GM12878 (cell line): ENCODE measurements at regions not wholly inside any gene's neighbourhood (a gene's known extent, or its start where the extent isn't known, plus 50 kb on each side); places are given as distances from the start of the nearest gene placed in this dataset.

Experiments used
- ATAC-seq: fragments of 200-7000 bp; cut with Tn5 transposase; 3 replicates; pipeline ENCODE4 v1.9.1; 2020; ENCODE audit warnings: mild to moderate bottlenecking, moderate library complexity
- BruUV-seq: library from RNA; stranded (reverse); fragments of 400-500 nt; replicated peaks from 2 replicates; lab custom pipeline; 2021; lab: Mats Ljungman, UMichigan
- CTCF ChIA-PET: fragments of 300-600 bp; sonication (Branson Sonifier 250); formaldehyde crosslinking; extraction: SDS; loops from one replicate; lab custom pipeline; 2021; ENCODE audit warnings: inconsistent platforms; lab: Yijun Ruan, JAX
- POLR2A ChIA-PET: fragments of 350-600 bp; formaldehyde crosslinking; extraction: SDS; loops from one replicate; lab custom pipeline; 2021; ENCODE audit warnings: inconsistent platforms; lab: Charles Lee
- RAD21 ChIA-PET: fragments of 300-600 bp; sonication (Branson Sonifier 250); formaldehyde crosslinking; loops from one replicate; lab custom pipeline; 2023; ENCODE audit warnings: antibody characterized with exemption; ENCODE audit not compliant: unreplicated experiment; lab: Charles Lee
- SMC1A ChIA-PET: fragments of 300-600 bp; sonication (Branson Sonifier 250); formaldehyde crosslinking; loops from one replicate; lab custom pipeline; 2023; ENCODE audit not compliant: unreplicated experiment, uncharacterized antibody; lab: Charles Lee
- DNase-seq: peaks from one replicate; pipeline ENCODE4 v3.0.0-alpha.2; 2011; ENCODE audit warnings: low read depth, low spot score
- FAIRE-seq: peaks from 3 replicates; lab custom pipeline; 2011; peaks lifted over from hg19 to GRCh38; lab: Jason Lieb, UNC
- H2AFZ ChIP-seq: 2 replicates; pipeline ENCODE4 v1.6.0; 2011; ENCODE audit warnings: low read depth, low read length, control low read depth; ENCODE audit not compliant: control insufficient read depth
- H3K27ac ChIP-seq: 2 replicates; pipeline ENCODE4 v1.5.1; 2011; ENCODE audit warnings: control low read depth; ENCODE audit not compliant: control insufficient read depth, insufficient read depth
- H3K27me3 ChIP-seq, 2 experiments: replicated peaks in 1 of 2; 2 replicates each; pipeline versions ENCODE4 v1.6.0 to v1.6.1; 2011; ENCODE audit warnings: low read length in 1 of 2; ENCODE audit not compliant: control insufficient read depth in 2 of 2, insufficient read depth in 2 of 2
- H3K36me3 ChIP-seq, 2 experiments: 2 replicates each; pipeline ENCODE4 v1.5.1; 2011; ENCODE audit warnings: low read length in 1 of 2; ENCODE audit not compliant: control insufficient read depth in 2 of 2, insufficient read depth in 2 of 2
- H3K4me1 ChIP-seq: 2 replicates; pipeline ENCODE4 v1.6.1; 2011; ENCODE audit warnings: mild to moderate bottlenecking, low read length, moderate library complexity, mixed read lengths; ENCODE audit not compliant: control insufficient read depth, insufficient read depth
- H3K4me2 ChIP-seq: 2 replicates; pipeline ENCODE4 v1.6.0; 2011; ENCODE audit warnings: control low read depth; ENCODE audit not compliant: control insufficient read depth, insufficient read depth
- H3K4me3 ChIP-seq: fragments of 200-600 bp; sonication (generic); 2 replicates; pipeline ENCODE4 v1.5.1; 2016
- H3K79me2 ChIP-seq: 2 replicates; pipeline ENCODE4 v1.6.0; 2011; ENCODE audit warnings: low read length; ENCODE audit not compliant: control insufficient read depth, insufficient read depth
- H3K9ac ChIP-seq: 2 replicates; pipeline ENCODE4 v1.8.0; 2011; ENCODE audit warnings: low read length, control low read depth, mixed read lengths; ENCODE audit not compliant: control insufficient read depth, insufficient read depth
- H3K9me3 ChIP-seq: replicated peaks from 3 replicates; pipeline ENCODE4 v1.5.1; 2011; ENCODE audit warnings: mild to moderate bottlenecking, low read length; ENCODE audit not compliant: control insufficient read depth, insufficient read depth
- H4K20me1 ChIP-seq: 2 replicates; pipeline ENCODE4 v1.6.0; 2011; ENCODE audit not compliant: control insufficient read depth, insufficient read depth
- BACH1 ChIP-seq: fragments of 450-650 bp; IDR thresholded peaks from 2 replicates; pipeline ENCODE4 v1.6.1; 2017; ENCODE audit warnings: mild to moderate bottlenecking, borderline replicate concordance
- CHD4 ChIP-seq: fragments of 200-600 bp; sonication (generic); IDR thresholded peaks from 2 replicates; pipeline ENCODE4 v1.6.1; 2016; ENCODE audit warnings: mild to moderate bottlenecking
- CTCF ChIP-seq, 3 experiments: IDR thresholded peaks in 2 of 3; conservative IDR thresholded peaks in 1 of 3; 2 replicates each; pipeline ENCODE4 v1.5.1; 2011; ENCODE audit warnings: low read depth in 3 of 3, low read length in 3 of 3, mild to moderate bottlenecking in 3 of 3, control low read depth in 2 of 3, moderate library complexity in 2 of 3, inconsistent platforms in 1 of 3, mixed read lengths in 1 of 3; ENCODE audit not compliant: control insufficient read depth in 2 of 3, insufficient read depth in 1 of 3; ENCODE audit errors: extremely low read depth in 1 of 3
- CUX1 ChIP-seq: IDR thresholded peaks from 2 replicates; pipeline ENCODE4 v1.6.1; 2012; ENCODE audit warnings: improper control_type of control experiment, low read depth, low read length; ENCODE audit not compliant: insufficient replicate concordance
- EGR1 ChIP-seq, 2 experiments: IDR thresholded peaks; 1 replicate in 1 of 2; 2 replicates in 1 of 2; pipeline ENCODE4 v1.6.1; 2011 to 2012; ENCODE audit warnings: low read depth in 2 of 2, low read length in 2 of 2, borderline replicate concordance in 1 of 2, mild to moderate bottlenecking in 1 of 2, moderate library complexity in 1 of 2
- EZH2 ChIP-seq: IDR thresholded peaks from 2 replicates; pipeline ENCODE4 v1.6.1; 2012; ENCODE audit warnings: low read depth, mild to moderate bottlenecking, control low read depth, inconsistent platforms, low read length, borderline replicate concordance; ENCODE audit not compliant: control insufficient read depth
- IKZF2 ChIP-seq, 2 experiments: fragments of 450-650 bp; IDR thresholded peaks; 2 replicates each; pipeline ENCODE4 v1.6.1; 2017; ENCODE audit warnings: mild to moderate bottlenecking in 2 of 2, moderate library complexity in 2 of 2
- IRF5 ChIP-seq: fragments of 450-650 bp; IDR thresholded peaks from 2 replicates; pipeline ENCODE4 v1.6.1; 2017; ENCODE audit warnings: borderline replicate concordance
- KLF5 ChIP-seq: fragments of 450-650 bp; IDR thresholded peaks from 2 replicates; pipeline ENCODE4 v1.6.1; 2014; ENCODE audit warnings: mild to moderate bottlenecking; ENCODE audit not compliant: partially characterized antibody
- POLR2A ChIP-seq: IDR thresholded peaks from 2 replicates; pipeline ENCODE4 v1.6.1; 2011; ENCODE audit warnings: low read depth, mild to moderate bottlenecking, low read length
- POLR2AphosphoS2 ChIP-seq: IDR thresholded peaks from 2 replicates; pipeline ENCODE4 v1.6.1; 2011; ENCODE audit warnings: low read depth, mild to moderate bottlenecking, low read length, improper control_type of control experiment, moderate library complexity
- RFX5 ChIP-seq: IDR thresholded peaks from 2 replicates; pipeline ENCODE4 v1.6.1; 2011; ENCODE audit warnings: low read depth, low read length, improper control_type of control experiment
- SREBF1 ChIP-seq: IDR thresholded peaks from 2 replicates; pipeline ENCODE4 v1.6.1; 2012; ENCODE audit warnings: mild to moderate bottlenecking, low read length
- WRNIP1 ChIP-seq: IDR thresholded peaks from 2 replicates; pipeline ENCODE4 v1.6.1; 2011; ENCODE audit warnings: low read depth, low read length, improper control_type of control experiment, borderline replicate concordance
- YY1 ChIP-seq: IDR thresholded peaks from 2 replicates; pipeline ENCODE4 v1.6.1; 2011; ENCODE audit warnings: low read depth, mild to moderate bottlenecking, low read length
- WGBS: methylation state at CpG from one replicate; pipeline ENCODE4 v1.1.6; 2016; ENCODE audit warnings: low lambda C conversion rate; ENCODE audit not compliant: insufficient replicate concordance, insufficient coverage; ENCODE audit errors: missing lambda C conversion rate; 5-methylcytosine and 5-hydroxymethylcytosine counted together
- in situ Hi-C: fragments of 300-500 bp; cut with MboI; formaldehyde crosslinking; loops from 9 replicates; pipeline ENCODE4 v1.14.3; 2018; ENCODE audit warnings: mixed read lengths
- intact Hi-C: fragments of 100-400 bp; cut with micrococcal nuclease; formaldehyde crosslinking; loops from one replicate; pipeline ENCODE4 v1.14.2; 2022; ENCODE audit not compliant: unreplicated experiment

GRCh38 chr11:70891844-70892380 lies 360.5 kb downstream of the SHANK2 start:
- no peak overlapping the region for H2AFZ ChIP-seq
- no peaks in the 10 kb centered on the region; the same call in 1 of the 3 replicates for H3K9me3 ChIP-seq
- no peaks in the 10 kb centered on the region for H3K79me2 ChIP-seq
- no peaks in the 10 kb centered on the region for H3K27me3 ChIP-seq
- H3K36me3 ChIP-seq, result no peaks in the 10 kb centered on the region
- POLR2A ChIA-PET, result no interaction called here
- no peak for DNase-seq
- no peak overlapping the region for H3K27ac ChIP-seq
- RAD21 ChIA-PET, result no interaction called here
- CTCF ChIA-PET, result no interaction called here
- 46% methylated on average over 9 of the region's 9 CpGs for WGBS
- no peak for FAIRE-seq
- in situ Hi-C loops, result no loop called here
- no peak overlapping the region for H3K4me2 ChIP-seq
- H4K20me1 ChIP-seq, result no peaks in the 10 kb centered on the region
- intact Hi-C loops, result no loop called here
- H3K9ac ChIP-seq, result no peak overlapping the region
- H3K4me3 ChIP-seq, result no peak overlapping the region
- SMC1A ChIA-PET, result no interaction called here
- ATAC-seq, result no peak
- no TSS peak for BruUV-seq
- no peaks in the 10 kb centered on the region for H3K4me1 ChIP-seq
- no peak for TF ChIP-seq CTCF (IDR thresholded peaks at IDR 0.05 in 2 of 3, conservative IDR thresholded peaks at IDR 0.05 in 1 of 3; ENCODE audit: control insufficient read depth in 2 of 3, extremely low read depth in 1 of 3, insufficient read depth in 1 of 3, low read depth in 3 of 3, low read length in 3 of 3)
- TF ChIP-seq YY1, result no peak
- TF ChIP-seq CHD4, result no peak
- no peak for TF ChIP-seq RFX5
- no peak for TF ChIP-seq POLR2A
- no peak for TF ChIP-seq EGR1 (IDR thresholded peaks at IDR 0.05; ENCODE audit: borderline replicate concordance in 1 of 2, low read depth in 2 of 2, low read length in 2 of 2)
- no peak for TF ChIP-seq KLF5
- TF ChIP-seq BACH1, result no peak
- TF ChIP-seq EZH2, result no peak
- no peak for TF ChIP-seq WRNIP1
- no peak for TF ChIP-seq CUX1
- no peak for TF ChIP-seq IRF5
- TF ChIP-seq IKZF2 (IDR thresholded peaks at IDR 0.05), result no peak
- TF ChIP-seq POLR2AphosphoS2, result no peak
- TF ChIP-seq SREBF1, result no peak
